ENCODE measurements at regions not wholly inside any gene's neighbourhood (a gene's known extent, or its start where the extent isn't known, plus 50 kb on each side); places are given as distances from the start of the nearest gene placed in this dataset.

DNA sequence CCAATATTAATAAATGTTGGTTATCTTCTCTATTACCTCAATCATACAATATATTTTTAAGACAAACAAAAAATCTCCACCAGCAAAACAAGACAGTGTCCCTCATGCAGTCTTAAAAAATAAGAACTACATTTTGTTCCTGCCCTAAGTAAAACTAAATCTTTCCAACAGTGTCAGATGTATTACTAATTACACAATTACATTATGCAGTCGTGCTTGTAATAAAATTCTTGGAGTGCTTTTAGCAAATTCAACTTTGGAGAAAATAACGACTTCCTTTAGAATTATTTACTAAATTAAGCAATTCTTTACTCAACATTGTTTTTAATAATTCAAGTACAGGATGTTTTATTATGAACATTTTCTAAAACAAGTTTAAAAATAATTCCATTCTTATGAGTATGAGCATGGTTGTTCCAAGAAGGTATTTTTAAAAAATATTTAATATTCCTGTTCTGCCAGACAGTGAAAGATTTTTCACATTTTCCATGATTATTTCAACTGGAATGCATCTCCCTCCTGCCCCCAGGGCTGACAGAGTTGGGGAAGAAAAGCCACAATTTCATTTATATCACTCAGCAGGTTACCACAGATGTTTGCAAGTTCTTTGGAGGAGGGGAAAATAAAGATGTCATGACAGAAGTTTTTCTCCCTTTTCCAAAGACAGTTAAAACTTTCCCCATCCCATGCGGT is 137.9 kb downstream of the FAM114A2 start:
- H2BK120ac ChIP-seq (ENCODE audit: low read depth, low read length), result peak overlapping the region; percentile 92
- ATAC-seq (ENCODE audit: low read depth) (peak; percentile 65), DNase-seq (peak; percentile 75)
- H3K9me3 ChIP-seq (ENCODE audit: control insufficient read depth, insufficient read depth, low read length), result no peaks in the 10 kb centered on the region
- H3K9me1 ChIP-seq (ENCODE audit: insufficient read depth, low read length), result peaks cover 6% of the 10 kb centered on the region
- H3K4me1 ChIP-seq (ENCODE audit: control insufficient read depth, insufficient read depth, low read length), result peaks cover 8% of the 10 kb centered on the region
- no peak overlapping the region for H3K56ac ChIP-seq (ENCODE audit: extremely low read depth, insufficient read depth, low read length)
- H2BK15ac ChIP-seq (ENCODE audit: low read depth, low read length), result peak overlapping the region; percentile 63; the same call in 1 of the 3 replicates
- TF ChIP-seq RFX5 (IDR thresholded peaks at IDR 0.05; ENCODE audit: low read depth, low read length), result no peak
- peak; percentile 61; the same call in 1 of the 2 replicates for TF ChIP-seq MAZ (IDR thresholded peaks at IDR 0.05; ENCODE audit: borderline replicate concordance, low read depth, low read length)
- peak overlapping the region; percentile 61; the same call in 1 of the 2 replicates for H3K9ac ChIP-seq (ENCODE audit: low read depth, low read length)
- CTCF ChIA-PET, result no interaction called here
- no TSS peak for BruUV-seq (replicated peaks)
- dilution Hi-C loops (cut with HindIII; ENCODE audit: low sequenced_read_pairs, unreplicated experiment) (no loop called here), in situ Hi-C loops (cut with MboI; ENCODE audit: low sequenced_read_pairs) (no loop called here), intact Hi-C loops (cut with micrococcal nuclease) (loop anchor here (2.0 kb wide), 2 partner anchors 16 to 404 kb away; no protein-coding TSS in a partner anchor)
- no peaks in the 10 kb centered on the region for H3K36me3 ChIP-seq (ENCODE audit: control insufficient read depth, insufficient read depth, low read length)
- peak overlapping the region; percentile 93 for H2BK5ac ChIP-seq (ENCODE audit: low read depth, low read length, poor library complexity, severe bottlenecking)
- peak overlapping the region; percentile 100 for H3K27ac ChIP-seq (ENCODE audit: insufficient read depth, low read length)
- peak overlapping the region; percentile 83; the same call in 1 of the 2 replicates for H4K91ac ChIP-seq (ENCODE audit: insufficient read depth, low read depth, low read length)
- H4K8ac ChIP-seq (ENCODE audit: low read depth in 2 of 2, low read length in 2 of 2), result peak overlapping the region; percentile 80 to 94; a peak in 2 of 4 replicates
- H4K5ac ChIP-seq (ENCODE audit: low read depth, low read length), result peak overlapping the region; percentile 100; the same call in 1 of the 2 replicates
- peak overlapping the region; percentile 79 for H3K4ac ChIP-seq (ENCODE audit: low read depth, low read length)
- H2AFZ ChIP-seq (replicated peaks; ENCODE audit: low read length, poor library complexity), result no peak overlapping the region
- 0 out of 2 replicates have a peak overlapping the region, but pooled peaks have one; percentile 27 for H3K4me2 ChIP-seq (ENCODE audit: low read depth, low read length)
- H3K18ac ChIP-seq (ENCODE audit: low read depth, low read length), result peak overlapping the region; percentile 100; the same call in 1 of the 2 replicates
- no peak overlapping the region for H2AK9ac ChIP-seq (replicated peaks; ENCODE audit: low read depth, low read length, poor library complexity)
- no peak overlapping the region for H3K23ac ChIP-seq (ENCODE audit: low read depth, low read length)
- H4K20me1 ChIP-seq (ENCODE audit: insufficient read depth, low read length), result no peaks in the 10 kb centered on the region
- H3K4me3 ChIP-seq (ENCODE audit: insufficient read depth, low read depth, low read length), result no peak overlapping the region
- no CpG with 5 or more reads among the region's 3 CpGs for WGBS, 2 experiments (ENCODE audit: extremely low coverage in 2 of 2, insufficient read length in 1 of 2)
- H2BK20ac ChIP-seq (ENCODE audit: low read depth, low read length), result no peak overlapping the region; the same call in 1 of the 2 replicates
- POLR2A ChIA-PET (ENCODE audit: unreplicated experiment), result no interaction called here
- no peaks in the 10 kb centered on the region for H3K27me3 ChIP-seq (ENCODE audit: control insufficient read depth, insufficient read depth, low read length)
- H3K14ac ChIP-seq (replicated peaks; ENCODE audit: low read depth, low read length), result no peak overlapping the region; the same call in 1 of the 2 replicates
- H2AK5ac ChIP-seq (ENCODE audit: low read depth, low read length), result no peak overlapping the region
- H3K79me1 ChIP-seq (ENCODE audit: low read depth in 1 of 2, low read length in 2 of 2), result no peaks in the 10 kb centered on the region

Data from IMR-90 (cell line).